Neural cell (in vitro differentiated cells): ENCODE measurements at regions not wholly inside any gene's neighbourhood (a gene's known extent, or its start where the extent isn't known, plus 50 kb on each side); places are given as distances from the start of the nearest gene placed in this dataset.

ENCODE experiments used
- EP300 ChIP-seq: fragments of 450-650 bp; conservative IDR thresholded peaks from 2 replicates; pipeline ENCODE4 v1.6.1; 2014; ENCODE audit warnings: antibody characterized with exemption, mild to moderate bottlenecking, moderate library complexity; ENCODE audit not compliant: poor library complexity, severe bottlenecking
- EZH2 ChIP-seq: fragments of 200-600, 300-800 bp; shearing (Covaris generic), sonication (generic); IDR thresholded peaks from 2 replicates; pipeline ENCODE4 v1.6.1; 2014; ENCODE audit warnings: antibody characterized with exemption, low read length, borderline replicate concordance, mild to moderate bottlenecking; ENCODE audit not compliant: insufficient read depth, poor library complexity, severe bottlenecking
- MXI1 ChIP-seq: fragments of 450-650 bp; conservative IDR thresholded peaks from 2 replicates; pipeline ENCODE4 v1.6.1; 2014; ENCODE audit warnings: antibody characterized with exemption, mild to moderate bottlenecking; ENCODE audit not compliant: poor library complexity, severe bottlenecking
- POLR2AphosphoS5 ChIP-seq: IDR thresholded peaks from 2 replicates; pipeline ENCODE4 v1.6.1; 2012
- RAD21 ChIP-seq: fragments of 450-650 bp; conservative IDR thresholded peaks from 2 replicates; pipeline ENCODE4 v1.6.1; 2014; ENCODE audit warnings: antibody characterized with exemption, mild to moderate bottlenecking, moderate library complexity
- SMC3 ChIP-seq: fragments of 450-650 bp; conservative IDR thresholded peaks from 2 replicates; pipeline ENCODE4 v1.6.1; 2014; ENCODE audit warnings: antibody characterized with exemption, mild to moderate bottlenecking, moderate library complexity; ENCODE audit not compliant: poor library complexity
- TF ChIP-seq, protein P1 (sequence below): fragments of 450-650 bp; IDR thresholded peaks from 2 replicates; pipeline ENCODE4 v1.5.1; 2014; ENCODE audit warnings: antibody characterized with exemption, mild to moderate bottlenecking, moderate library complexity; ENCODE audit not compliant: poor library complexity, severe bottlenecking
- TF ChIP-seq, protein P2 (sequence below): IDR thresholded peaks from 2 replicates; pipeline ENCODE4 v1.6.1; 2012; ENCODE audit warnings: borderline replicate concordance

DNA sequence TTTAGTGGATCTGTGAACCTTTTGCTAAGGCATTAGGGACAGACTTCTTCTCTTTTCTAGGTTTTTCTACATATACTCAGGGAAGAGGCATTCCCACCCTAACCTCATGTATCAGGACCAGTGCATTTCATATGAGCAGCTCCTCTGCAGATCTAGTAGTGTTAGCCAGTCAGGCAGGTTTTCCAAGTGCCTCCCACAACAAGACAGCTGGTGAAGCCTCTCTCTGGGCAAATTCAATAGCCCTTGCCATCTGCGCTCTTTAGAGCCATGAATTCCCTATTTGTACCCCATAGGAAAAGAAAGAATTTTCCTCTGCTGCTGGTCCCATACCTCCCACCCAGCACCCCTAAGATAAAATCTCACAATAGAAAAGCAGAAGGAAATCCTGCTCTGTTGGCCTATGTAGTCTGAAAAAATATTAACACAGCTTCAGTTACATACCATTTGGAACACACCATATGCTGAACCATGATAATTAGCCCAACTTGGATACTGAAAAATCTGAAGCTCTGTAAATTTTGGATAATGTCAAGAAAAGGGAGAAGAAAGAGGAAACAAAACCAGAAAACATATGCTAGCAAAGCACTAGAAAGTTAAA, 1354.6 kb upstream of the NRXN1 start:
- TF ChIP-seq, protein P1, sequence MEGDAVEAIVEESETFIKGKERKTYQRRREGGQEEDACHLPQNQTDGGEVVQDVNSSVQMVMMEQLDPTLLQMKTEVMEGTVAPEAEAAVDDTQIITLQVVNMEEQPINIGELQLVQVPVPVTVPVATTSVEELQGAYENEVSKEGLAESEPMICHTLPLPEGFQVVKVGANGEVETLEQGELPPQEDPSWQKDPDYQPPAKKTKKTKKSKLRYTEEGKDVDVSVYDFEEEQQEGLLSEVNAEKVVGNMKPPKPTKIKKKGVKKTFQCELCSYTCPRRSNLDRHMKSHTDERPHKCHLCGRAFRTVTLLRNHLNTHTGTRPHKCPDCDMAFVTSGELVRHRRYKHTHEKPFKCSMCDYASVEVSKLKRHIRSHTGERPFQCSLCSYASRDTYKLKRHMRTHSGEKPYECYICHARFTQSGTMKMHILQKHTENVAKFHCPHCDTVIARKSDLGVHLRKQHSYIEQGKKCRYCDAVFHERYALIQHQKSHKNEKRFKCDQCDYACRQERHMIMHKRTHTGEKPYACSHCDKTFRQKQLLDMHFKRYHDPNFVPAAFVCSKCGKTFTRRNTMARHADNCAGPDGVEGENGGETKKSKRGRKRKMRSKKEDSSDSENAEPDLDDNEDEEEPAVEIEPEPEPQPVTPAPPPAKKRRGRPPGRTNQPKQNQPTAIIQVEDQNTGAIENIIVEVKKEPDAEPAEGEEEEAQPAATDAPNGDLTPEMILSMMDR: no peak
- TF ChIP-seq, protein P2, sequence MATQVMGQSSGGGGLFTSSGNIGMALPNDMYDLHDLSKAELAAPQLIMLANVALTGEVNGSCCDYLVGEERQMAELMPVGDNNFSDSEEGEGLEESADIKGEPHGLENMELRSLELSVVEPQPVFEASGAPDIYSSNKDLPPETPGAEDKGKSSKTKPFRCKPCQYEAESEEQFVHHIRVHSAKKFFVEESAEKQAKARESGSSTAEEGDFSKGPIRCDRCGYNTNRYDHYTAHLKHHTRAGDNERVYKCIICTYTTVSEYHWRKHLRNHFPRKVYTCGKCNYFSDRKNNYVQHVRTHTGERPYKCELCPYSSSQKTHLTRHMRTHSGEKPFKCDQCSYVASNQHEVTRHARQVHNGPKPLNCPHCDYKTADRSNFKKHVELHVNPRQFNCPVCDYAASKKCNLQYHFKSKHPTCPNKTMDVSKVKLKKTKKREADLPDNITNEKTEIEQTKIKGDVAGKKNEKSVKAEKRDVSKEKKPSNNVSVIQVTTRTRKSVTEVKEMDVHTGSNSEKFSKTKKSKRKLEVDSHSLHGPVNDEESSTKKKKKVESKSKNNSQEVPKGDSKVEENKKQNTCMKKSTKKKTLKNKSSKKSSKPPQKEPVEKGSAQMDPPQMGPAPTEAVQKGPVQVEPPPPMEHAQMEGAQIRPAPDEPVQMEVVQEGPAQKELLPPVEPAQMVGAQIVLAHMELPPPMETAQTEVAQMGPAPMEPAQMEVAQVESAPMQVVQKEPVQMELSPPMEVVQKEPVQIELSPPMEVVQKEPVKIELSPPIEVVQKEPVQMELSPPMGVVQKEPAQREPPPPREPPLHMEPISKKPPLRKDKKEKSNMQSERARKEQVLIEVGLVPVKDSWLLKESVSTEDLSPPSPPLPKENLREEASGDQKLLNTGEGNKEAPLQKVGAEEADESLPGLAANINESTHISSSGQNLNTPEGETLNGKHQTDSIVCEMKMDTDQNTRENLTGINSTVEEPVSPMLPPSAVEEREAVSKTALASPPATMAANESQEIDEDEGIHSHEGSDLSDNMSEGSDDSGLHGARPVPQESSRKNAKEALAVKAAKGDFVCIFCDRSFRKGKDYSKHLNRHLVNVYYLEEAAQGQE: no peak
- TF ChIP-seq EZH2 (no peak), MXI1 (no peak), POLR2AphosphoS5 (no peak), EP300 (no peak), SMC3 (no peak), RAD21 (no peak)
